K562 (cell line): ENCODE measurements at regions not wholly inside any gene's neighbourhood (a gene's known extent, or its start where the extent isn't known, plus 50 kb on each side); places are given as distances from the start of the nearest gene placed in this dataset.

ENCODE experiments used
- ATAC-seq: fragments of 200-7000 bp; cut with Tn5 transposase; 3 replicates; pipeline ENCODE4 v1.9.1; 2020; ENCODE audit warnings: moderate library complexity
- BruUV-seq: library from RNA; stranded (reverse); fragments of 400-500 nt; replicated peaks from 2 replicates; lab custom pipeline; 2021; lab: Mats Ljungman, UMichigan
- CTCF ChIA-PET: fragments of 300-600 bp; formaldehyde crosslinking; extraction: SDS; loops from one replicate; lab custom pipeline; 2021; ENCODE audit warnings: low intra/inter-chr PET ratio; lab: Yijun Ruan, JAX
- POLR2A ChIA-PET: fragments of 300-600, 350-650 bp; sonication (Branson Sonifier 250); formaldehyde crosslinking; extraction: SDS; loops from one replicate; lab custom pipeline; 2021; ENCODE audit warnings: antibody characterized with exemption, inconsistent platforms; lab: Yijun Ruan, JAX
- DNase-seq, 4 experiments: peaks; one replicate each; pipeline versions ENCODE4 v3.0.0 to v3.0.0-alpha.2; 2011 to 2018; ENCODE audit warnings: low spot score in 3 of 4, mixed read lengths in 3 of 4; ENCODE audit errors: extremely low read depth in 1 of 4
- FAIRE-seq: peaks from 2 replicates; lab custom pipeline; 2011; peaks lifted over from hg19 to GRCh38; lab: Jason Lieb, UNC
- H2AFZ ChIP-seq: 2 replicates; pipeline ENCODE4 v1.6.0; 2011; ENCODE audit warnings: low read depth, low read length, control low read depth, inconsistent platforms
- H3K27ac ChIP-seq: fragments of 200-600 bp; 3 replicates; pipeline ENCODE4 v1.8.0; 2011; ENCODE audit warnings: low read depth, mild to moderate bottlenecking, control low read depth, inconsistent platforms, low read length, moderate library complexity, mixed read lengths; ENCODE audit errors: extremely low read depth
- H3K27me3 ChIP-seq, 2 experiments: fragments of 300-600 bp in 1 of 2; 2 replicates in 1 of 2; 3 replicates in 1 of 2; pipeline versions ENCODE4 v1.6.0 to v1.8.0; 2011; ENCODE audit warnings: inconsistent platforms in 2 of 2, low read length in 2 of 2, mild to moderate bottlenecking in 1 of 2, mixed read lengths in 1 of 2, moderate library complexity in 1 of 2; ENCODE audit not compliant: control insufficient read depth in 2 of 2, insufficient read depth in 2 of 2
- H3K36me3 ChIP-seq: fragments of 300-600 bp; 3 replicates; pipeline ENCODE4 v1.8.0; 2011; ENCODE audit warnings: mild to moderate bottlenecking, low read length, inconsistent platforms; ENCODE audit not compliant: control insufficient read depth, insufficient read depth
- H3K4me1 ChIP-seq, 2 experiments: fragments of 200-600 bp in 1 of 2; replicated peaks in 1 of 2; 2 replicates in 1 of 2; 3 replicates in 1 of 2; pipeline versions ENCODE4 v1.5.1 to v1.8.0; 2011; ENCODE audit warnings: inconsistent platforms in 2 of 2, low read length in 2 of 2, mild to moderate bottlenecking in 1 of 2, mixed read lengths in 1 of 2, moderate library complexity in 1 of 2; ENCODE audit not compliant: control insufficient read depth in 2 of 2, insufficient read depth in 2 of 2
- H3K4me2 ChIP-seq: 2 replicates; pipeline ENCODE4 v1.6.1; 2011; ENCODE audit warnings: low read length, control low read depth, inconsistent platforms, mixed read lengths; ENCODE audit not compliant: insufficient read depth
- H3K4me3 ChIP-seq: fragments of 200-600 bp; sonication (generic), shearing (Covaris generic); 2 replicates; pipeline ENCODE4 v1.5.1; 2016; ENCODE audit warnings: control low read depth, inconsistent platforms
- H3K79me2 ChIP-seq: fragments of 200-600 bp; 3 replicates; pipeline ENCODE4 v1.8.0; 2011; ENCODE audit warnings: low read length, inconsistent platforms; ENCODE audit not compliant: control insufficient read depth, insufficient read depth
- H3K9ac ChIP-seq, 2 experiments: 2 replicates each; pipeline versions ENCODE4 v1.6.0 to v1.6.1; 2011; ENCODE audit warnings: low read depth in 2 of 2, low read length in 2 of 2, control low read depth in 1 of 2, inconsistent platforms in 1 of 2, mild to moderate bottlenecking in 1 of 2, mixed read lengths in 1 of 2; ENCODE audit not compliant: insufficient read depth in 1 of 2
- H3K9me1 ChIP-seq: one replicate; pipeline ENCODE4 v1.6.0; 2011; ENCODE audit warnings: inconsistent platforms, mild to moderate bottlenecking, low read length, moderate library complexity; ENCODE audit not compliant: control insufficient read depth, insufficient read depth
- H3K9me3 ChIP-seq: replicated peaks from 2 replicates; pipeline ENCODE4 v1.5.1; 2011; ENCODE audit warnings: low read depth, low read length, inconsistent platforms; ENCODE audit not compliant: control insufficient read depth, insufficient read depth
- H4K20me1 ChIP-seq: replicated peaks from 2 replicates; pipeline ENCODE4 v1.6.1; 2011; ENCODE audit warnings: low read length, inconsistent platforms, mixed read lengths; ENCODE audit not compliant: control insufficient read depth, insufficient read depth
- BCLAF1 ChIP-seq, 2 experiments: fragments of 450-650 bp in 1 of 2; IDR thresholded peaks; 2 replicates each; pipeline ENCODE4 v1.6.1; 2011 to 2017; ENCODE audit warnings: low read depth in 2 of 2, antibody characterized with exemption in 1 of 2, borderline replicate concordance in 1 of 2, low read length in 1 of 2, mild to moderate bottlenecking in 1 of 2, mixed read lengths in 1 of 2; ENCODE audit not compliant: control insufficient read depth in 1 of 2
- CUX1 ChIP-seq: fragments of 200-800 bp; sonication (Bioruptor generic); IDR thresholded peaks from 2 replicates; pipeline ENCODE4 v1.6.1; 2016; ENCODE audit warnings: missing genetic modification characterization, missing compliant biosample characterization
- KAT2B ChIP-seq: IDR thresholded peaks from one replicate; pipeline ENCODE4 v1.6.1; 2012; ENCODE audit warnings: low read depth, mild to moderate bottlenecking, control low read depth, inconsistent platforms, low read length, moderate library complexity
- NR2C2 ChIP-seq, 2 experiments: fragments of 200-800 bp in 1 of 2; sonication (Bioruptor generic) in 1 of 2; sonication (generic) in 1 of 2; formaldehyde crosslinking in 1 of 2; IDR thresholded peaks; 2 replicates each; pipeline versions ENCODE4 v1.6.1 to v1.8.0; 2016 to 2022; ENCODE audit warnings: mild to moderate bottlenecking in 1 of 2, missing compliant biosample characterization in 1 of 2, missing genetic modification characterization in 1 of 2, missing genetic modification reagents in 1 of 2
- NR2F6 ChIP-seq: fragments of 450-650 bp; formaldehyde crosslinking; IDR thresholded peaks from 2 replicates; pipeline ENCODE4 v1.4.0; 2020; ENCODE audit warnings: mild to moderate bottlenecking
- SMAD1 ChIP-seq: fragments of 150-350 bp; IDR thresholded peaks from 2 replicates; pipeline ENCODE4 v1.6.1; 2014; ENCODE audit warnings: low read length, low read depth; ENCODE audit not compliant: partially characterized antibody
- SMARCA5 ChIP-seq: fragments of 450-650 bp; IDR thresholded peaks from 2 replicates; pipeline ENCODE4 v1.6.1; 2016
- ZBTB12 ChIP-seq: fragments of 250-450 bp; sonication (Bioruptor Pico); IDR thresholded peaks from 2 replicates; pipeline ENCODE4 v1.4.0; 2020
- ZFPM2 ChIP-seq: fragments of 250-450 bp; sonication (Bioruptor Pico); IDR thresholded peaks from 2 replicates; pipeline ENCODE4 v1.5.1; 2022; ENCODE audit warnings: mild to moderate bottlenecking
- ZNF589 ChIP-seq: fragments of 200-800 bp; sonication (Bioruptor generic); IDR thresholded peaks from 2 replicates; pipeline ENCODE4 v1.6.1; 2016; ENCODE audit warnings: low read depth, missing genetic modification characterization, missing compliant biosample characterization
- WGBS: fragments of 100-300 bp; shearing (Covaris generic); methylation state at CpG from one replicate; pipeline ENCODE4 v1.1.6; 2016; ENCODE audit warnings: low coverage, mixed read lengths; ENCODE audit not compliant: insufficient coverage; ENCODE audit errors: missing lambda C conversion rate; 5-methylcytosine and 5-hydroxymethylcytosine counted together
- in situ Hi-C: fragments of 300-500 bp; cut with MboI; formaldehyde crosslinking; loops from 4 replicates; pipeline ENCODE4 v1.15.0; 2018; ENCODE audit warnings: inconsistent platforms, mixed read lengths
- intact Hi-C: fragments of 100-400 bp; cut with micrococcal nuclease; formaldehyde crosslinking; loops from 2 replicates; pipeline ENCODE4 v1.14.2; 2022

GRCh38 chr12:126030573-126030972 lies 965.3 kb downstream of the AACS start (continued):
- TF ChIP-seq BCLAF1 (IDR thresholded peaks at IDR 0.05; ENCODE audit: borderline replicate concordance in 1 of 2, control insufficient read depth in 1 of 2, low read depth in 2 of 2, low read length in 1 of 2) = no peak
- no peak for TF ChIP-seq SMARCA5

- DNase-seq = no peak
- Histone ChIP-seq H3K36me3 (no peaks in the 10 kb centered on the region), H3K9ac (no peak overlapping the region), H3K4me1 (no peaks in the 10 kb centered on the region), H3K27ac (no peak overlapping the region), H4K20me1 (no peaks in the 10 kb centered on the region), H3K4me3 (no peak overlapping the region), H3K9me3 (no peaks in the 10 kb centered on the region), H3K79me2 (no peaks in the 10 kb centered on the region), H3K9me1 (no peaks in the 10 kb centered on the region), H3K27me3 (no peaks in the 10 kb centered on the region), H3K4me2 (no peak overlapping the region), H2AFZ (no peak overlapping the region)
- in situ Hi-C loops = no loop called here
- intact Hi-C loops = no loop called here
- TF ChIP-seq CUX1 (CRISPR knock-in tag) (no peak), KAT2B (no peak), ZFPM2 (CRISPR knock-in tag) (no peak), NR2C2 (CRISPR knock-in tag; IDR thresholded peaks at IDR 0.05) (no peak), NR2C2 (tag; IDR thresholded peaks at IDR 0.05) (no peak), NR2F6 (CRISPR knock-in tag) (no peak), ZNF589 (no peak), ZBTB12 (CRISPR knock-in tag) (no peak), SMAD1 (no peak)
- BruUV-seq = no TSS peak
- no peak for ATAC-seq
- POLR2A ChIA-PET = no interaction called here
- WGBS = 10% methylated on average over 3 of the region's 3 CpGs
- CTCF ChIA-PET = no interaction called here
- no peak for FAIRE-seq
Measured at GRCh38 chr12:126033751-126034150, 968.5 kb downstream of the AACS start.
